MM.1S (cell line): ENCODE measurements at regions not wholly inside any gene's neighbourhood (a gene's known extent, or its start where the extent isn't known, plus 50 kb on each side); places are given as distances from the start of the nearest gene placed in this dataset.

Experiments
- DNase-seq: peaks from one replicate; pipeline ENCODE4 v3.0.0-alpha.2; 2015
- H2AFZ ChIP-seq: fragments of 300-600 bp; sonication (generic); 2 replicates; pipeline ENCODE4 v1.6.0; 2016; ENCODE audit warnings: antibody characterized with exemption, low read length
- H3F3A ChIP-seq: fragments of 300-600 bp; sonication (generic); 2 replicates; pipeline ENCODE4 v1.6.1; 2016; ENCODE audit warnings: mild to moderate bottlenecking, antibody characterized with exemption, low read length, moderate library complexity, mixed read lengths; ENCODE audit not compliant: insufficient read depth
- H3K27ac ChIP-seq: fragments of 300-600 bp; sonication (generic); 2 replicates; pipeline ENCODE4 v1.5.1; 2016; ENCODE audit warnings: mild to moderate bottlenecking, low read length
- H3K27me3 ChIP-seq: fragments of 300-600 bp; sonication (generic); replicated peaks from 2 replicates; pipeline ENCODE4 v1.6.0; 2016; ENCODE audit warnings: low read length; ENCODE audit not compliant: insufficient read depth
- H3K36me3 ChIP-seq: fragments of 300-600 bp; sonication (generic); replicated peaks from 2 replicates; pipeline ENCODE4 v1.6.1; 2016; ENCODE audit warnings: mild to moderate bottlenecking, low read length, mixed read lengths; ENCODE audit not compliant: insufficient read depth
- H3K4me1 ChIP-seq: fragments of 300-600 bp; sonication (generic); 2 replicates; pipeline ENCODE4 v1.6.1; 2016; ENCODE audit warnings: low read length, mixed read lengths
- H3K4me2 ChIP-seq: fragments of 300-600 bp; sonication (generic); 2 replicates; pipeline ENCODE4 v1.6.0; 2016; ENCODE audit warnings: low read depth, low read length
- H3K4me3 ChIP-seq: fragments of 300-600 bp; sonication (generic); 2 replicates; pipeline ENCODE4 v1.5.1; 2016; ENCODE audit warnings: low read length, mixed read lengths
- H3K79me2 ChIP-seq: fragments of 300-600 bp; sonication (generic); 2 replicates; pipeline ENCODE4 v1.6.1; 2016; ENCODE audit warnings: mixed run types, low read length, mixed read lengths
- H3K9ac ChIP-seq: fragments of 300-600 bp; sonication (generic); 2 replicates; pipeline ENCODE4 v1.6.1; 2016; ENCODE audit warnings: low read length, mixed read lengths
- H3K9me2 ChIP-seq: fragments of 300-600 bp; sonication (generic); replicated peaks from 2 replicates; pipeline ENCODE4 v1.6.1; 2016; ENCODE audit warnings: mild to moderate bottlenecking, low read length, mixed read lengths; ENCODE audit not compliant: insufficient read depth
- H3K9me3 ChIP-seq: fragments of 300-600 bp; sonication (generic); replicated peaks from 2 replicates; pipeline ENCODE4 v1.6.1; 2016; ENCODE audit warnings: mild to moderate bottlenecking, low read length, mixed read lengths; ENCODE audit not compliant: insufficient read depth
- H4K20me1 ChIP-seq: fragments of 300-600 bp; sonication (generic); 2 replicates; pipeline ENCODE4 v1.6.1; 2016; ENCODE audit warnings: mild to moderate bottlenecking, low read length, moderate library complexity, mixed read lengths; ENCODE audit not compliant: insufficient read depth
- EZH2 ChIP-seq: fragments of 300-600 bp; sonication (generic); optimal IDR thresholded peaks from 2 replicates; pipeline ENCODE3; 2017; ENCODE audit warnings: low read depth, mild to moderate bottlenecking, antibody characterized with exemption, low read length, mixed read lengths
- EZH2phosphoT487 ChIP-seq: fragments of 300-600 bp; sonication (generic); IDR thresholded peaks from 2 replicates; pipeline ENCODE4 v1.6.1; 2018; ENCODE audit warnings: antibody characterized with exemption, low read length
- TF ChIP-seq, protein P1 (sequence below): fragments of 300-600 bp; sonication (generic); IDR thresholded peaks from 2 replicates; pipeline ENCODE4 v1.5.1; 2016; ENCODE audit warnings: antibody characterized with exemption, low read length, mixed read lengths

DNA sequence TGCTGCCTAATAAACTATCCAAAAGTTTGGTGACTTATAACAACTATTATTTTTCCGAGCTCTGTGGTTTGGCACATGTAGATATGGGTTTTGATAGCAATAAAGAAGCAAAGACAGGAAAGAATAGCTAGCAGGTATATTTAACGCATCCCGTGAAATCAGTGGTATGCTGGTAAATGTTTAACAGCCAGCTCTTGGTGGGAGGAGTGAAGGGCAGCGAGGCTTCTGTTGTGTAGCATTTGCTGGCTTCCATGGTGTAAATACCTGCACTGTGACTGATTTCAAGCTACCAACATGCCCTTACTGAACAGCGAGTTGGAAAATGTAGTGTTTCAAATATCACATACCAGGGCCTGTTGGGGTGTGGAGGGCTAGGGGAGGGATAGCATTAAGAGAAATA lies 291.0 kb downstream of the PRDM2 start:
- H3K27ac ChIP-seq, result no peak overlapping the region
- H3K36me3 ChIP-seq, result no peaks in the 10 kb centered on the region
- H3K4me2 ChIP-seq, result no peak overlapping the region
- no peaks in the 10 kb centered on the region for H3K9me3 ChIP-seq
- H3K4me3 ChIP-seq, result no peak overlapping the region
- H3K9ac ChIP-seq, result no peak overlapping the region
- no peaks in the 10 kb centered on the region for H3K79me2 ChIP-seq
- H3F3A ChIP-seq, result no peaks in the 10 kb centered on the region
- no peak for DNase-seq
- H2AFZ ChIP-seq, result no peak overlapping the region
- no peaks in the 10 kb centered on the region for H3K27me3 ChIP-seq
- TF ChIP-seq EZH2phosphoT487 (no peak), EZH2 (no peak)
- no peaks in the 10 kb centered on the region for H3K9me2 ChIP-seq
- H3K4me1 ChIP-seq, result no peaks in the 10 kb centered on the region
- H4K20me1 ChIP-seq, result no peaks in the 10 kb centered on the region

DNA sequence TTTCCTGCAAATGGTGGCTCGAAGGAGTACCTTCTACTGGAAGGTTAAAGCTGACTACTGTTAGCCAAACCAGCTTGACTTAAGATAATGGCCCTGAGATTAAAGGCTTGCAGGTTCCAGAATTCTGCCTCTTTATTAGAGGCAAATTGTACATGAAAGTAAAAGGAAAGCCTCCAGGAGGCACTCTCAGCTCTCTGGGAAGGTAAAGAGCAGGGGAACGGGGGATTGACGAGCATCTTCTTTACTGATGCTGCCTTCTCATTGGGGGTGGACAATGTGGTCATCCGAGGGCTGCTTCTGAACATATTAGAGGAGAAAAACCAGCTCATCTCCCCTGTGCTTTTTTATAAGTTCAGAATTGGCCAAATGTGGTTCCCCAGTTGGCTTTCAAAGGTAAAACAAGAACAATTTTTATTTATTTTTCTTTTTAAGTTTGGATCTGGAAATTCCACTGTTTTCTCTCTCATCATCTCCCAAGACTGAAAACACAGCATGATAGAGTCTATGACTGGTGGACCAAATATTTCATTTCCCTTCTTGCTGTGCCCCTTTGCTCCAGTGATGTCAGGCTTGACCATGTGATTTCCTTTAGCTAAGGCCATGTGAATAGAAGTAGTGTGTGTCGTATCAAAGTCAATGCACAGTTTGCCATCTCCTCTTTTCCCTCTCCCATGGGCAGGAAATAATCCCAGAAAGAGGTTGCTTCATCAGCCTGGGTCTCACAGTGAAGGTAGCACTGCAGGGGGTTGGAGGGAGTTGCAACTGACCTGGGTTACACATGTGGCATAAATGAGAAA lies 292.7 kb downstream of the PRDM2 start:
- Histone ChIP-seq H3K4me3 (no peak overlapping the region), H3K36me3 (no peaks in the 10 kb centered on the region), H2AFZ (no peak overlapping the region), H3K4me2 (no peak overlapping the region), H4K20me1 (no peaks in the 10 kb centered on the region), H3K27ac (no peak overlapping the region), H3K27me3 (no peaks in the 10 kb centered on the region), H3K4me1 (no peaks in the 10 kb centered on the region), H3F3A (no peaks in the 10 kb centered on the region), H3K9me2 (no peaks in the 10 kb centered on the region), H3K9ac (no peak overlapping the region), H3K79me2 (no peaks in the 10 kb centered on the region), H3K9me3 (no peaks in the 10 kb centered on the region)
- TF ChIP-seq, protein P1, sequence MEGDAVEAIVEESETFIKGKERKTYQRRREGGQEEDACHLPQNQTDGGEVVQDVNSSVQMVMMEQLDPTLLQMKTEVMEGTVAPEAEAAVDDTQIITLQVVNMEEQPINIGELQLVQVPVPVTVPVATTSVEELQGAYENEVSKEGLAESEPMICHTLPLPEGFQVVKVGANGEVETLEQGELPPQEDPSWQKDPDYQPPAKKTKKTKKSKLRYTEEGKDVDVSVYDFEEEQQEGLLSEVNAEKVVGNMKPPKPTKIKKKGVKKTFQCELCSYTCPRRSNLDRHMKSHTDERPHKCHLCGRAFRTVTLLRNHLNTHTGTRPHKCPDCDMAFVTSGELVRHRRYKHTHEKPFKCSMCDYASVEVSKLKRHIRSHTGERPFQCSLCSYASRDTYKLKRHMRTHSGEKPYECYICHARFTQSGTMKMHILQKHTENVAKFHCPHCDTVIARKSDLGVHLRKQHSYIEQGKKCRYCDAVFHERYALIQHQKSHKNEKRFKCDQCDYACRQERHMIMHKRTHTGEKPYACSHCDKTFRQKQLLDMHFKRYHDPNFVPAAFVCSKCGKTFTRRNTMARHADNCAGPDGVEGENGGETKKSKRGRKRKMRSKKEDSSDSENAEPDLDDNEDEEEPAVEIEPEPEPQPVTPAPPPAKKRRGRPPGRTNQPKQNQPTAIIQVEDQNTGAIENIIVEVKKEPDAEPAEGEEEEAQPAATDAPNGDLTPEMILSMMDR, result peak; percentile 13; the same call in 1 of the 2 replicates
- no peak for TF ChIP-seq EZH2phosphoT487
- DNase-seq, result no peak

DNA sequence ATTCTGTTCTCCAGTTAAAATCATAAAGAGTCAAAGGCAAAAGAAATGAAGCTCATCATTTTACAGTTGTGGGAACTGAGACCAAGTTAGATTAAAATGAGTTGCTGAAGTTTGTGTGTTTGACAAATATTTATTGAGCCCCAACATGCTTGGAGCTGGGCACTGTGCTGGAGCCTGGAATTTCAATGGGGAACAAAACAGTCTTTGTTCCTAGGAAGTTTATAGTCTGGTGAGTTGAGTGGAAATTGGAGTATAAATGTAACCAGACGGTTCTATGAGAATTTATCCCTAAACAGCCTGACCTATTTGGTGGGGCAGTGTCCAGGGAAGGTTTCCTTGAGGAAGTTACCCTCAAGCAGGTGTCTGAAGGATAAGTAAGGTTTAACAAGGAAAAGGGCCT lies 294.4 kb downstream of the PRDM2 start:
- H3K4me2 ChIP-seq, result no peak overlapping the region
- no peak overlapping the region for H3K9ac ChIP-seq
- H2AFZ ChIP-seq, result no peak overlapping the region
- H3K79me2 ChIP-seq, result no peaks in the 10 kb centered on the region
- H3F3A ChIP-seq, result no peaks in the 10 kb centered on the region
- no peaks in the 10 kb centered on the region for H3K9me3 ChIP-seq
- TF ChIP-seq, protein P1, result no peak
- TF ChIP-seq EZH2, result no peak
- no peak for TF ChIP-seq EZH2phosphoT487
- 0 out of 2 replicates have a peak, but pooled peaks cover 2% of the 10 kb centered on the region for H3K4me1 ChIP-seq
- H3K27me3 ChIP-seq, result no peaks in the 10 kb centered on the region
- no peak overlapping the region for H3K27ac ChIP-seq
- no peak for DNase-seq
- H3K36me3 ChIP-seq, result no peaks in the 10 kb centered on the region
- H3K4me3 ChIP-seq, result no peak overlapping the region
- H4K20me1 ChIP-seq, result no peaks in the 10 kb centered on the region
- H3K9me2 ChIP-seq, result no peaks in the 10 kb centered on the region

DNA sequence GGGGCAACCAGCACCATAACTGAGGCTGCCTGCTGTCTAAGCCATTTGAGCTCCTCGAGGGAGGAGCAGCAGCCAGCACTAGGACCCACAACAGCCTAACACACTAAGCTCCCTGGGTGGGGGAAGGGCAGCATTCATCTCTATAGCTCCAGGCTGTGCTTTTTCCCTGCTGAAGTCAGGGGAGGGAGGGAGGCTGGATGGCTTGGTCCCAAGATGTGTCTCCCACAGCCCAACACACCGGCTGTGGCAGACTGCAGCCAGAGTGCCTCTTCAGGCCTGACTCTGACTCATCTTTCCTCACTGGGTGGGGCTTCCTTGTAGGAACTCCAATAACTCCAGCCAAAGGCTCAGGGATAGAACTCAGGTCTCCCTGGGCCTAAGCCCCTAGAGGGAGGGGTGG lies 296.3 kb downstream of the PRDM2 start:
- Histone ChIP-seq H3K4me1 (0 out of 2 replicates have a peak, but pooled peaks cover 2% of the 10 kb centered on the region), H4K20me1 (no peaks in the 10 kb centered on the region), H3K36me3 (no peaks in the 10 kb centered on the region), H3F3A (no peaks in the 10 kb centered on the region), H3K4me2 (no peak overlapping the region), H2AFZ (no peak overlapping the region), H3K9ac (no peak overlapping the region), H3K79me2 (no peaks in the 10 kb centered on the region), H3K27ac (no peak overlapping the region), H3K4me3 (no peak overlapping the region), H3K9me3 (no peaks in the 10 kb centered on the region), H3K27me3 (no peaks in the 10 kb centered on the region), H3K9me2 (no peaks in the 10 kb centered on the region)
- DNase-seq, result no peak
- TF ChIP-seq EZH2phosphoT487 (no peak), EZH2 (no peak)
- TF ChIP-seq, protein P1, result no peak
